K562 (cell line): ENCODE measurements at regions not wholly inside any gene's neighbourhood (a gene's known extent, or its start where the extent isn't known, plus 50 kb on each side); places are given as distances from the start of the nearest gene placed in this dataset.

ENCODE experiments used
- ATAC-seq: fragments of 200-7000 bp; cut with Tn5 transposase; 3 replicates; pipeline ENCODE4 v1.9.1; 2020; ENCODE audit warnings: moderate library complexity
- BruUV-seq: library from RNA; stranded (reverse); fragments of 400-500 nt; replicated peaks from 2 replicates; lab custom pipeline; 2021; lab: Mats Ljungman, UMichigan
- CTCF ChIA-PET: fragments of 300-600 bp; formaldehyde crosslinking; extraction: SDS; loops from one replicate; lab custom pipeline; 2021; ENCODE audit warnings: low intra/inter-chr PET ratio; lab: Yijun Ruan, JAX
- POLR2A ChIA-PET: fragments of 300-600, 350-650 bp; sonication (Branson Sonifier 250); formaldehyde crosslinking; extraction: SDS; loops from one replicate; lab custom pipeline; 2021; ENCODE audit warnings: antibody characterized with exemption, inconsistent platforms; lab: Yijun Ruan, JAX
- DNase-seq, 4 experiments: peaks; one replicate each; pipeline versions ENCODE4 v3.0.0 to v3.0.0-alpha.2; 2011 to 2018; ENCODE audit warnings: low spot score in 3 of 4, mixed read lengths in 3 of 4; ENCODE audit errors: extremely low read depth in 1 of 4
- FAIRE-seq: peaks from 2 replicates; lab custom pipeline; 2011; peaks lifted over from hg19 to GRCh38; lab: Jason Lieb, UNC
- H2AFZ ChIP-seq: 2 replicates; pipeline ENCODE4 v1.6.0; 2011; ENCODE audit warnings: low read depth, low read length, control low read depth, inconsistent platforms
- H3K27ac ChIP-seq: fragments of 200-600 bp; 3 replicates; pipeline ENCODE4 v1.8.0; 2011; ENCODE audit warnings: low read depth, mild to moderate bottlenecking, control low read depth, inconsistent platforms, low read length, moderate library complexity, mixed read lengths; ENCODE audit errors: extremely low read depth
- H3K27me3 ChIP-seq, 2 experiments: fragments of 300-600 bp in 1 of 2; 2 replicates in 1 of 2; 3 replicates in 1 of 2; pipeline versions ENCODE4 v1.6.0 to v1.8.0; 2011; ENCODE audit warnings: inconsistent platforms in 2 of 2, low read length in 2 of 2, mild to moderate bottlenecking in 1 of 2, mixed read lengths in 1 of 2, moderate library complexity in 1 of 2; ENCODE audit not compliant: control insufficient read depth in 2 of 2, insufficient read depth in 2 of 2
- H3K36me3 ChIP-seq: fragments of 300-600 bp; 3 replicates; pipeline ENCODE4 v1.8.0; 2011; ENCODE audit warnings: mild to moderate bottlenecking, low read length, inconsistent platforms; ENCODE audit not compliant: control insufficient read depth, insufficient read depth
- H3K4me1 ChIP-seq, 2 experiments: fragments of 200-600 bp in 1 of 2; replicated peaks in 1 of 2; 2 replicates in 1 of 2; 3 replicates in 1 of 2; pipeline versions ENCODE4 v1.5.1 to v1.8.0; 2011; ENCODE audit warnings: inconsistent platforms in 2 of 2, low read length in 2 of 2, mild to moderate bottlenecking in 1 of 2, mixed read lengths in 1 of 2, moderate library complexity in 1 of 2; ENCODE audit not compliant: control insufficient read depth in 2 of 2, insufficient read depth in 2 of 2
- H3K4me2 ChIP-seq: 2 replicates; pipeline ENCODE4 v1.6.1; 2011; ENCODE audit warnings: low read length, control low read depth, inconsistent platforms, mixed read lengths; ENCODE audit not compliant: insufficient read depth
- H3K4me3 ChIP-seq: fragments of 200-600 bp; sonication (generic), shearing (Covaris generic); 2 replicates; pipeline ENCODE4 v1.5.1; 2016; ENCODE audit warnings: control low read depth, inconsistent platforms
- H3K79me2 ChIP-seq: fragments of 200-600 bp; 3 replicates; pipeline ENCODE4 v1.8.0; 2011; ENCODE audit warnings: low read length, inconsistent platforms; ENCODE audit not compliant: control insufficient read depth, insufficient read depth
- H3K9ac ChIP-seq, 2 experiments: 2 replicates each; pipeline versions ENCODE4 v1.6.0 to v1.6.1; 2011; ENCODE audit warnings: low read depth in 2 of 2, low read length in 2 of 2, control low read depth in 1 of 2, inconsistent platforms in 1 of 2, mild to moderate bottlenecking in 1 of 2, mixed read lengths in 1 of 2; ENCODE audit not compliant: insufficient read depth in 1 of 2
- H3K9me1 ChIP-seq: one replicate; pipeline ENCODE4 v1.6.0; 2011; ENCODE audit warnings: inconsistent platforms, mild to moderate bottlenecking, low read length, moderate library complexity; ENCODE audit not compliant: control insufficient read depth, insufficient read depth
- H3K9me3 ChIP-seq: replicated peaks from 2 replicates; pipeline ENCODE4 v1.5.1; 2011; ENCODE audit warnings: low read depth, low read length, inconsistent platforms; ENCODE audit not compliant: control insufficient read depth, insufficient read depth
- H4K20me1 ChIP-seq: replicated peaks from 2 replicates; pipeline ENCODE4 v1.6.1; 2011; ENCODE audit warnings: low read length, inconsistent platforms, mixed read lengths; ENCODE audit not compliant: control insufficient read depth, insufficient read depth
- AFF4 ChIP-seq: sonication (generic); formaldehyde crosslinking; IDR thresholded peaks from 2 replicates; pipeline ENCODE4 v1.8.0; 2023; ENCODE audit warnings: mild to moderate bottlenecking, missing genetic modification reagents
- KLF13 ChIP-seq: fragments of 450-650 bp; IDR thresholded peaks from 2 replicates; pipeline ENCODE4 v1.6.1; 2016; ENCODE audit warnings: missing genetic modification characterization, low read depth, mild to moderate bottlenecking, missing compliant biosample characterization, moderate library complexity, borderline replicate concordance
- NR2C1 ChIP-seq, 2 experiments: fragments of 450-650 bp; IDR thresholded peaks; 2 replicates each; pipeline ENCODE4 v1.6.1; 2017; ENCODE audit warnings: mild to moderate bottlenecking in 2 of 2, antibody characterized with exemption in 1 of 2, inconsistent platforms in 1 of 2, missing compliant biosample characterization in 1 of 2, missing genetic modification characterization in 1 of 2
- NR2C2 ChIP-seq, 2 experiments: fragments of 200-800 bp in 1 of 2; sonication (Bioruptor generic) in 1 of 2; sonication (generic) in 1 of 2; formaldehyde crosslinking in 1 of 2; IDR thresholded peaks; 2 replicates each; pipeline versions ENCODE4 v1.6.1 to v1.8.0; 2016 to 2022; ENCODE audit warnings: mild to moderate bottlenecking in 1 of 2, missing compliant biosample characterization in 1 of 2, missing genetic modification characterization in 1 of 2, missing genetic modification reagents in 1 of 2
- WGBS: fragments of 100-300 bp; shearing (Covaris generic); methylation state at CpG from one replicate; pipeline ENCODE4 v1.1.6; 2016; ENCODE audit warnings: low coverage, mixed read lengths; ENCODE audit not compliant: insufficient coverage; ENCODE audit errors: missing lambda C conversion rate; 5-methylcytosine and 5-hydroxymethylcytosine counted together
- in situ Hi-C: fragments of 300-500 bp; cut with MboI; formaldehyde crosslinking; loops from 4 replicates; pipeline ENCODE4 v1.15.0; 2018; ENCODE audit warnings: inconsistent platforms, mixed read lengths
- intact Hi-C: fragments of 100-400 bp; cut with micrococcal nuclease; formaldehyde crosslinking; loops from 2 replicates; pipeline ENCODE4 v1.14.2; 2022

GRCh38 chr7:10655031-10655430 is 318.6 kb upstream of the PHF14 start:
- BruUV-seq: no TSS peak
- Histone ChIP-seq H3K4me3 (no peak overlapping the region), H3K9me3 (no peaks in the 10 kb centered on the region), H3K4me2 (no peak overlapping the region), H3K9me1 (no peaks in the 10 kb centered on the region), H3K4me1 (peaks cover 0 to 4% of the 10 kb centered on the region in 2 experiments; a peak in 1 of 5 replicates), H3K79me2 (no peaks in the 10 kb centered on the region), H3K27ac (no peak overlapping the region), H3K36me3 (peaks cover 2% of the 10 kb centered on the region; the same call in 1 of the 3 replicates), H2AFZ (no peak overlapping the region), H4K20me1 (no peaks in the 10 kb centered on the region), H3K27me3 (no peaks in the 10 kb centered on the region), H3K9ac (no peak overlapping the region)
- 69% methylated on average over 1 of the region's 1 CpG for WGBS
- in situ Hi-C loops (no loop called here), intact Hi-C loops (no loop called here)
- no peak for DNase-seq
- ATAC-seq: no peak
- POLR2A ChIA-PET: no interaction called here
- FAIRE-seq: no peak
- CTCF ChIA-PET: no interaction called here
- no peak for TF ChIP-seq NR2C2 (CRISPR knock-in tag; IDR thresholded peaks at IDR 0.05)
- peak; percentile 57 for TF ChIP-seq NR2C2 (tag; IDR thresholded peaks at IDR 0.05)
- peak; percentile 49; the same call in 1 of the 2 replicates for TF ChIP-seq NR2C1 (IDR thresholded peaks at IDR 0.05)
- TF ChIP-seq NR2C1 (tag; IDR thresholded peaks at IDR 0.05): no peak
- TF ChIP-seq KLF13 (tag): no peak
- TF ChIP-seq AFF4 (CRISPR knock-in tag): no peak
